Peyer's patch (tissue), 4 donors: ENCODE measurements at regions not wholly inside any gene's neighbourhood (a gene's known extent, or its start where the extent isn't known, plus 50 kb on each side); places are given as distances from the start of the nearest gene placed in this dataset.

Source experiments
- DNase-seq, 3 donors: peaks; one replicate each; pipeline ENCODE4 v3.0.0-alpha.2; 2017 to 2019
- H3K27ac ChIP-seq, 4 donors: fragments of 200-600 bp; sonication (generic); one replicate each; pipeline ENCODE4 v1.5.1; 2016 to 2019
- H3K27me3 ChIP-seq, 2 donors: fragments of 200-600 bp; sonication (generic); one replicate each; pipeline ENCODE4 v1.5.1; 2019
- H3K36me3 ChIP-seq, 3 donors: fragments of 200-600 bp; sonication (generic); one replicate each; pipeline ENCODE4 v1.5.1; 2016 to 2019
- H3K4me1 ChIP-seq, 4 donors: fragments of 200-600 bp; sonication (generic); one replicate each; pipeline ENCODE4 v1.5.1; 2016 to 2019
- H3K4me3 ChIP-seq, 4 donors: fragments of 200-600 bp; sonication (generic); 1 replicate in 3 of 4; 2 replicates in 1 of 4; pipeline ENCODE4 v1.5.1; 2016 to 2019; ENCODE audit warnings: mild to moderate bottlenecking in 1 of 4
- H3K9me3 ChIP-seq, 4 donors: fragments of 200-600 bp; sonication (generic); one replicate each; pipeline ENCODE4 v1.5.1; 2016 to 2019; ENCODE audit warnings: mild to moderate bottlenecking in 1 of 4
- CTCF ChIP-seq, 6 experiments: fragments of 450-650 bp in 4 of 6; fragments of 200-600 bp in 2 of 6; sonication (generic) in 1 of 6; IDR thresholded peaks; one replicate each; pipeline ENCODE4 v1.5.1; 2017 to 2019; ENCODE audit warnings: antibody characterized with exemption in 6 of 6, mild to moderate bottlenecking in 3 of 6, moderate library complexity in 1 of 6
- POLR2A ChIP-seq, 2 donors: fragments of 450-650 bp; IDR thresholded peaks; one replicate each; pipeline ENCODE4 v1.5.1; 2017; ENCODE audit warnings: antibody characterized with exemption in 2 of 2, mild to moderate bottlenecking in 2 of 2, moderate library complexity in 2 of 2

GRCh38 chr3:120544361-120544760, 51.8 kb upstream of the NDUFB4 start:
- no peaks in the 10 kb centered on the region for H3K36me3 ChIP-seq
- no peaks in the 10 kb centered on the region for H3K27me3 ChIP-seq
- TF ChIP-seq POLR2A (IDR thresholded peaks at IDR 0.05): no peak
- TF ChIP-seq CTCF (IDR thresholded peaks at IDR 0.05): no peak
- no peak for DNase-seq
- H3K4me1 ChIP-seq: no peaks in the 10 kb centered on the region
- no peak overlapping the region for H3K27ac ChIP-seq
- peaks cover 0 to 17% (median 0%) of the 10 kb centered on the region in 4 donors for H3K9me3 ChIP-seq
- no peak overlapping the region for H3K4me3 ChIP-seq

GRCh38 chr3:120536642-120537041, 59.5 kb upstream of the NDUFB4 start:
- DNase-seq: no peak
- H3K9me3 ChIP-seq: peaks cover 0 to 14% (median 0%) of the 10 kb centered on the region in 4 donors
- no peaks in the 10 kb centered on the region for H3K27me3 ChIP-seq
- H3K4me1 ChIP-seq: no peaks in the 10 kb centered on the region
- no peak overlapping the region for H3K27ac ChIP-seq
- no peak overlapping the region for H3K4me3 ChIP-seq
- H3K36me3 ChIP-seq: no peaks in the 10 kb centered on the region
- TF ChIP-seq POLR2A (IDR thresholded peaks at IDR 0.05) (no peak), CTCF (IDR thresholded peaks at IDR 0.05) (no peak)

- H3K27me3 ChIP-seq: no peaks in the 10 kb centered on the region
- no peak for DNase-seq
- H3K4me3 ChIP-seq: no peak overlapping the region
- TF ChIP-seq CTCF (IDR thresholded peaks at IDR 0.05): no peak
- TF ChIP-seq POLR2A (IDR thresholded peaks at IDR 0.05): no peak
- H3K36me3 ChIP-seq: no peaks in the 10 kb centered on the region
- H3K4me1 ChIP-seq: no peaks in the 10 kb centered on the region
- no peak overlapping the region for H3K27ac ChIP-seq
- no peaks in the 10 kb centered on the region for H3K9me3 ChIP-seq
Observed at GRCh38 chr3:120532969-120533368, 63.2 kb upstream of the NDUFB4 start.

- no peak for DNase-seq
- Histone ChIP-seq H3K27ac (no peak overlapping the region), H3K4me3 (no peak overlapping the region), H3K9me3 (no peaks in the 10 kb centered on the region), H3K4me1 (no peaks in the 10 kb centered on the region), H3K27me3 (no peaks in the 10 kb centered on the region), H3K36me3 (no peaks in the 10 kb centered on the region)
- no peak for TF ChIP-seq CTCF (IDR thresholded peaks at IDR 0.05)
- no peak for TF ChIP-seq POLR2A (IDR thresholded peaks at IDR 0.05)
Observed at GRCh38 chr3:120528163-120528562, 68.0 kb upstream of the NDUFB4 start.

- H3K4me1 ChIP-seq: no peaks in the 10 kb centered on the region
- TF ChIP-seq POLR2A (IDR thresholded peaks at IDR 0.05): no peak
- no peak for TF ChIP-seq CTCF (IDR thresholded peaks at IDR 0.05)
- H3K4me3 ChIP-seq: no peak overlapping the region
- no peak overlapping the region for H3K27ac ChIP-seq
- no peaks in the 10 kb centered on the region for H3K36me3 ChIP-seq
- no peak for DNase-seq
- H3K9me3 ChIP-seq: no peaks in the 10 kb centered on the region
- H3K27me3 ChIP-seq: no peaks in the 10 kb centered on the region
Observed at GRCh38 chr3:120526011-120526870, 69.9 kb upstream of the NDUFB4 start.
